A673 (cell line): ENCODE measurements at regions not wholly inside any gene's neighbourhood (a gene's known extent, or its start where the extent isn't known, plus 50 kb on each side); places are given as distances from the start of the nearest gene placed in this dataset.

Source experiments
- CTCF ChIP-seq: fragments of 300-800, 200-600 bp; sonication (generic); conservative IDR thresholded peaks from 2 replicates; pipeline ENCODE4 v1.5.1; 2017; ENCODE audit warnings: low read depth, mild to moderate bottlenecking, antibody characterized with exemption, low read length, moderate library complexity, mixed read lengths
- EZH2 ChIP-seq: fragments of 200-600 bp; sonication (generic); IDR thresholded peaks from 2 replicates; pipeline ENCODE4 v1.6.1; 2017; ENCODE audit warnings: borderline replicate concordance, low read depth, mild to moderate bottlenecking, mixed read lengths, antibody characterized with exemption, low read length; ENCODE audit not compliant: poor library complexity, severe bottlenecking

GRCh38 chr6:143601504-143601903 lies 76.3 kb upstream of the PHACTR2 start:
- TF ChIP-seq CTCF (no peak), EZH2 (no peak)
